SK-N-DZ (cell line): ENCODE measurements at regions not wholly inside any gene's neighbourhood (a gene's known extent, or its start where the extent isn't known, plus 50 kb on each side); places are given as distances from the start of the nearest gene placed in this dataset.
"Not testable (repeated sequence)": the region's sequence is repeated elsewhere in the genome, so short reads cannot be mapped to it uniquely, and the experiment has no call there.

Experiments used
- DNase-seq: peaks from one replicate; pipeline ENCODE4 v3.0.0-alpha.2; 2015; ENCODE audit warnings: low spot score

GRCh38 chr4:187125062-187125461 is 401.4 kb upstream of the FAT1 start:
- DNase-seq: no peak

GRCh38 chr4:187127456-187127855 is 403.8 kb upstream of the FAT1 start:
- DNase-seq: no peak

- no peak for DNase-seq
These were observed 404.6 kb upstream of the FAT1 start for GRCh38 chr4:187128222-187128621.

GRCh38 chr4:187128976-187129375 is 405.3 kb upstream of the FAT1 start:
- DNase-seq: no peak

GRCh38 chr4:187131826-187132225 is 408.2 kb upstream of the FAT1 start:
- not testable (repeated sequence) for DNase-seq

GRCh38 chr4:187135878-187136277 is 412.2 kb upstream of the FAT1 start:
- DNase-seq: no peak

- DNase-seq: no peak
These were observed 415.5 kb upstream of the FAT1 start for GRCh38 chr4:187139141-187139540.

GRCh38 chr4:187141101-187141500 is 417.4 kb upstream of the FAT1 start:
- DNase-seq: no peak

GRCh38 chr4:187149229-187149945 is 425.7 kb upstream of the FAT1 start:
- no peak for DNase-seq

GRCh38 chr4:187157380-187157958 is 433.8 kb upstream of the FAT1 start:
- no peak for DNase-seq

GRCh38 chr4:187158003-187158402 is 434.3 kb upstream of the FAT1 start:
- DNase-seq: no peak

- DNase-seq: no peak
These were observed 436.8 kb upstream of the FAT1 start for GRCh38 chr4:187160486-187160885.

GRCh38 chr4:187166886-187167512 is 443.3 kb upstream of the FAT1 start:
- no peak for DNase-seq

GRCh38 chr4:187171706-187172339 is 448.2 kb upstream of the FAT1 start:
- no peak for DNase-seq

GRCh38 chr4:187172340-187172761 is 448.7 kb upstream of the FAT1 start:
- peak; percentile 6 for DNase-seq

- DNase-seq: no peak
These were observed 451.1 kb upstream of the FAT1 start for GRCh38 chr4:187174749-187175148.

- DNase-seq: no peak
These were observed 451.5 kb upstream of the FAT1 start for GRCh38 chr4:187175197-187175596.

GRCh38 chr4:187176261-187176910 is 452.7 kb upstream of the FAT1 start:
- DNase-seq: no peak

- DNase-seq: no peak
These were observed 454.4 kb upstream of the FAT1 start for GRCh38 chr4:187178084-187178483.

- no peak for DNase-seq
These were observed 454.9 kb upstream of the FAT1 start for GRCh38 chr4:187178587-187178986.

GRCh38 chr4:187179086-187180058 is 455.7 kb upstream of the FAT1 start:
- no peak for DNase-seq
